ENCODE measurements at regions not wholly inside any gene's neighbourhood (a gene's known extent, or its start where the extent isn't known, plus 50 kb on each side); places are given as distances from the start of the nearest gene placed in this dataset.

DNA sequence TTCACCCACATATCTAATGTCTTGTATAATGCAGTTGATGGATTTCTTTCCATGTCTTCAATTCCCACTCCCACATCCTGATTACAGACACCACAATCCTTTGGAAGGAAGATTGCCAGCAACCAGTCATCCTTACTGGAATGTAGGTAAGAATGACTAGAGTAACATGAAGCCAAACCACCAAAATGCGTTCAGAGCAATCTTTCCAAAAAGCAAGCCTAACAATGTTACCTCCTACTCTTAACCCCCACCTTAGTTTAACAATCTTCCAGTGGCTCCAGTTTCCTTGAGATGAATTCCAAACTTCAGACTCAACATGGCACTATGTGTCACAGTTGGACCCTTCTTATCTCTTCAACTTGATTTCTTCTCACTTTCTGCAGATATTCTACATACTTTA lies 685.6 kb downstream of the DOK5 start:
- TF ChIP-seq ZNF274 (IDR thresholded peaks at IDR 0.05; ENCODE audit: low read depth, low read length) (no peak), YY1 (IDR thresholded peaks at IDR 0.05; ENCODE audit: insufficient read depth, insufficient read length) (no peak), SUZ12 (IDR thresholded peaks at IDR 0.05; ENCODE audit: extremely low read depth, insufficient read depth, insufficient read length) (no peak)
- H3K27me3 ChIP-seq (ENCODE audit: insufficient read depth, insufficient read length): no peaks in the 10 kb centered on the region

GRCh38 chr20:55160037-55160436 lies 684.6 kb downstream of the DOK5 start:
- H3K9me3 ChIP-seq (ENCODE audit: insufficient read depth, low read length): no peaks in the 10 kb centered on the region
- DNase-seq (ENCODE audit: low read depth, low spot score): no peak
- TF ChIP-seq YY1 (IDR thresholded peaks at IDR 0.05; ENCODE audit: insufficient read depth, insufficient read length): no peak
- TF ChIP-seq SUZ12 (IDR thresholded peaks at IDR 0.05; ENCODE audit: extremely low read depth, insufficient read depth, insufficient read length): no peak
- no peak for TF ChIP-seq ZNF274 (IDR thresholded peaks at IDR 0.05; ENCODE audit: low read depth, low read length)
- H3K4me1 ChIP-seq (ENCODE audit: insufficient read depth, insufficient read length): no peaks in the 10 kb centered on the region
- H3K4me3 ChIP-seq (ENCODE audit: insufficient read length, low read depth): no peak overlapping the region
- no peaks in the 10 kb centered on the region for H3K36me3 ChIP-seq (ENCODE audit: insufficient read depth, insufficient read length, low read length)
- no peak overlapping the region for H3K9ac ChIP-seq (ENCODE audit: insufficient read length, low read depth)
- H3K27me3 ChIP-seq (ENCODE audit: insufficient read depth, insufficient read length): no peaks in the 10 kb centered on the region

More for the DNA sequence above, 685.6 kb downstream of the DOK5 start:
- H3K36me3 ChIP-seq (ENCODE audit: insufficient read depth, insufficient read length, low read length): no peaks in the 10 kb centered on the region
- no peaks in the 10 kb centered on the region for H3K9me3 ChIP-seq (ENCODE audit: insufficient read depth, low read length)
- H3K4me3 ChIP-seq (ENCODE audit: insufficient read length, low read depth): no peak overlapping the region
- no peak for DNase-seq (ENCODE audit: low read depth, low spot score)
- no peaks in the 10 kb centered on the region for H3K4me1 ChIP-seq (ENCODE audit: insufficient read depth, insufficient read length)
- no peak overlapping the region for H3K9ac ChIP-seq (ENCODE audit: insufficient read length, low read depth)

DNA sequence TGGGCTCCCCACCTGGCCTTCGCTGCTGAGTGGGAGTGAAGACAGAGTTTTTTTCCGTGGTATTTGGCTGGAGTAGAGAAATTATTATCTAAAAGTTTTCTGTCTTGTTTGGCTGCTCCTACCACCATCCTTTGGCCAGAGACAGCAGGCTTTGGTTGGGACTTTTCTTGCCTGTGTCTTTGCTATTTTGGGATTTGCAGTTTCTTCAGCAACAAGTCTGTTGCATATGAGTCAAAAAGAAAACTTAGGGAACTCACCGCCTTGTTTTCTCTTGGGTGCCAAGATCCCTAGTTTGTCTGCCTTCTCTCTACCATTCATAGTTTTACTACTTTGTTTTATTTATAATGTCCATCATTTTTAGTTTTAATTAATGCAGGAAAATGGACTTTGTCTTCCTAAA lies 683.8 kb downstream of the DOK5 start:
- DNase-seq (ENCODE audit: low read depth, low spot score): no peak
- no peaks in the 10 kb centered on the region for H3K9me3 ChIP-seq (ENCODE audit: insufficient read depth, low read length)
- H3K4me1 ChIP-seq (ENCODE audit: insufficient read depth, insufficient read length): no peaks in the 10 kb centered on the region
- TF ChIP-seq YY1 (IDR thresholded peaks at IDR 0.05; ENCODE audit: insufficient read depth, insufficient read length) (no peak), SUZ12 (IDR thresholded peaks at IDR 0.05; ENCODE audit: extremely low read depth, insufficient read depth, insufficient read length) (no peak), ZNF274 (IDR thresholded peaks at IDR 0.05; ENCODE audit: low read depth, low read length) (no peak)
- H3K9ac ChIP-seq (ENCODE audit: insufficient read length, low read depth): no peak overlapping the region
- no peak overlapping the region for H3K4me3 ChIP-seq (ENCODE audit: insufficient read length, low read depth)
- H3K36me3 ChIP-seq (ENCODE audit: insufficient read depth, insufficient read length, low read length): no peaks in the 10 kb centered on the region
- no peaks in the 10 kb centered on the region for H3K27me3 ChIP-seq (ENCODE audit: insufficient read depth, insufficient read length)

DNA sequence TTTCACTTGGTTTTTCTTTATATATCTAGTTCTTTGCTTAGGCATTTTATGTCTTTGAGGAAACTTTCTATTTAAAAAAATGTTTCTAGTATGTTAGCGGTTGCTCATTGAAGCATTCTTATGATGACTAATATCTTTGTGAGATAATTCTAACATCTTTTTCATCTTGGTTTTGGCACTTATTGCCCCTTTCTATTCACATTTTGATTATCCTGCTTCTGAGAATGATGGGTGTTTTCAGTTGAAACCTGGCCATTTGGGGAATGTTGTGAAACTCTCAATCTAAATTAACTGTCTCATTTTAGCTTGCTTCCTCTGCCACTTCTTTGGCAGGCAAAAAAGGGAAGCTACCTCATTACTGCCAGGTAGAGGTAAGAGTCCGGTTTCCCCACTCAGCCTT lies 683.1 kb downstream of the DOK5 start:
- DNase-seq (ENCODE audit: low read depth, low spot score): no peak
- Histone ChIP-seq H3K9ac (ENCODE audit: insufficient read length, low read depth) (no peak overlapping the region), H3K9me3 (ENCODE audit: insufficient read depth, low read length) (no peaks in the 10 kb centered on the region), H3K4me1 (ENCODE audit: insufficient read depth, insufficient read length) (no peaks in the 10 kb centered on the region), H3K27me3 (ENCODE audit: insufficient read depth, insufficient read length) (no peaks in the 10 kb centered on the region), H3K36me3 (ENCODE audit: insufficient read depth, insufficient read length, low read length) (no peaks in the 10 kb centered on the region), H3K4me3 (ENCODE audit: insufficient read length, low read depth) (no peak overlapping the region)
- TF ChIP-seq SUZ12 (IDR thresholded peaks at IDR 0.05; ENCODE audit: extremely low read depth, insufficient read depth, insufficient read length) (no peak), ZNF274 (IDR thresholded peaks at IDR 0.05; ENCODE audit: low read depth, low read length) (no peak), YY1 (IDR thresholded peaks at IDR 0.05; ENCODE audit: insufficient read depth, insufficient read length) (no peak)

DNA sequence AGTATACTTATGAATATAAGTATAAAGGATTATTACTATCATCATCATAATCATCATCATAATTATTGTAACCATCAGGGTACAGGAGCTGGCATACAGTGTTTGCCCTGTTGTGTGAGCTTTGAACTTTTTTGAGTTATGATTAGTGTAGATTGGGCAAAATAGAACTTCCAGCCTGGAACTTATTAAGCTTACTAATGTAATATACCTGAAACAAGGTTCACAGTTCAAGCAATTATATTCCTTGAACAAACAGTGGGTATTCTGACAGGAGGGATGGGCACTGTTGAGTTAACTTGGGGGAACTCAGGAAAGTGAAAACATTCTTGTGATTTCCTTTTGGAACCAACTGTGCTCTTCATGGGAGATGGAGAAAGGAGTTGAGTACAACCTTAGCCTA lies 680.0 kb downstream of the DOK5 start:
- Histone ChIP-seq H3K36me3 (ENCODE audit: insufficient read depth, insufficient read length, low read length) (no peaks in the 10 kb centered on the region), H3K9me3 (ENCODE audit: insufficient read depth, low read length) (no peaks in the 10 kb centered on the region), H3K4me1 (ENCODE audit: insufficient read depth, insufficient read length) (no peaks in the 10 kb centered on the region), H3K27me3 (ENCODE audit: insufficient read depth, insufficient read length) (no peaks in the 10 kb centered on the region), H3K4me3 (ENCODE audit: insufficient read length, low read depth) (no peak overlapping the region), H3K9ac (ENCODE audit: insufficient read length, low read depth) (no peak overlapping the region)
- no peak for TF ChIP-seq YY1 (IDR thresholded peaks at IDR 0.05; ENCODE audit: insufficient read depth, insufficient read length)
- TF ChIP-seq ZNF274 (IDR thresholded peaks at IDR 0.05; ENCODE audit: low read depth, low read length): no peak
- TF ChIP-seq SUZ12 (IDR thresholded peaks at IDR 0.05; ENCODE audit: extremely low read depth, insufficient read depth, insufficient read length): no peak
- no peak for DNase-seq (ENCODE audit: low read depth, low spot score)

- no peaks in the 10 kb centered on the region for H3K9me3 ChIP-seq (ENCODE audit: insufficient read depth, low read length)
- no peaks in the 10 kb centered on the region for H3K36me3 ChIP-seq (ENCODE audit: insufficient read depth, insufficient read length, low read length)
- no peak overlapping the region for H3K9ac ChIP-seq (ENCODE audit: insufficient read length, low read depth)
- no peak for DNase-seq (ENCODE audit: low read depth, low spot score)
- H3K4me1 ChIP-seq (ENCODE audit: insufficient read depth, insufficient read length): no peaks in the 10 kb centered on the region
- no peaks in the 10 kb centered on the region for H3K27me3 ChIP-seq (ENCODE audit: insufficient read depth, insufficient read length)
- H3K4me3 ChIP-seq (ENCODE audit: insufficient read length, low read depth): no peak overlapping the region
- TF ChIP-seq SUZ12 (IDR thresholded peaks at IDR 0.05; ENCODE audit: extremely low read depth, insufficient read depth, insufficient read length) (no peak), ZNF274 (IDR thresholded peaks at IDR 0.05; ENCODE audit: low read depth, low read length) (no peak), YY1 (IDR thresholded peaks at IDR 0.05; ENCODE audit: insufficient read depth, insufficient read length) (no peak)
Observed at GRCh38 chr20:55153001-55153645, 677.7 kb downstream of the DOK5 start.

- H3K36me3 ChIP-seq (ENCODE audit: insufficient read depth, insufficient read length, low read length): no peaks in the 10 kb centered on the region
- no peak for DNase-seq (ENCODE audit: low read depth, low spot score)
- TF ChIP-seq YY1 (IDR thresholded peaks at IDR 0.05; ENCODE audit: insufficient read depth, insufficient read length): no peak
- TF ChIP-seq ZNF274 (IDR thresholded peaks at IDR 0.05; ENCODE audit: low read depth, low read length): no peak
- TF ChIP-seq SUZ12 (IDR thresholded peaks at IDR 0.05; ENCODE audit: extremely low read depth, insufficient read depth, insufficient read length): no peak
- H3K27me3 ChIP-seq (ENCODE audit: insufficient read depth, insufficient read length): no peaks in the 10 kb centered on the region
- no peak overlapping the region for H3K9ac ChIP-seq (ENCODE audit: insufficient read length, low read depth)
- no peak overlapping the region for H3K4me3 ChIP-seq (ENCODE audit: insufficient read length, low read depth)
- no peaks in the 10 kb centered on the region for H3K4me1 ChIP-seq (ENCODE audit: insufficient read depth, insufficient read length)
- H3K9me3 ChIP-seq (ENCODE audit: insufficient read depth, low read length): no peaks in the 10 kb centered on the region
Observed at GRCh38 chr20:55151171-55151570, 675.8 kb downstream of the DOK5 start.
